ENCODE measurements at regions not wholly inside any gene's neighbourhood (a gene's known extent, or its start where the extent isn't known, plus 50 kb on each side); places are given as distances from the start of the nearest gene placed in this dataset. TPM values are rescaled to one million over a fixed set of nuclear protein-coding genes. Genes with fewer than 3 reads are reported as not detected.

GRCh38 chr11:104219096-104219495, 55.1 kb upstream of the PDGFD start:
- DNase-seq = no peak
- ChIA-PET CTCF (no interaction called here), POLR2A (ENCODE audit: unreplicated experiment) (no interaction called here)
- H3K4me2 ChIP-seq (ENCODE audit: low read length) = no peak overlapping the region
- no peaks in the 10 kb centered on the region; the same call in 1 of the 2 replicates for H3K27me3 ChIP-seq (ENCODE audit: low read length)
- no peaks in the 10 kb centered on the region for H3K79me2 ChIP-seq (ENCODE audit: low read length)
- no TSS peak for BruUV-seq (replicated peaks)
- no peaks in the 10 kb centered on the region for H3K9me3 ChIP-seq (ENCODE audit: low read length)
- no peaks in the 10 kb centered on the region for H3K36me3 ChIP-seq (ENCODE audit: low read depth, low read length)
- no peaks in the 10 kb centered on the region for H3F3A ChIP-seq (ENCODE audit: low read length, unreplicated experiment)
- TF ChIP-seq EZH2phosphoT487 (IDR thresholded peaks at IDR 0.05; ENCODE audit: borderline replicate concordance, low read length) (no peak), EZH2 (IDR thresholded peaks at IDR 0.05; ENCODE audit: low read length, unreplicated experiment) (no peak), CTCF (conservative IDR thresholded peaks at IDR 0.05; ENCODE audit: low read depth, low read length) (no peak)
- no peaks in the 10 kb centered on the region for H3K4me1 ChIP-seq (ENCODE audit: insufficient read depth, low read length)
- intact Hi-C loops (cut with micrococcal nuclease) = no loop called here
- H3K27ac ChIP-seq (ENCODE audit: low read length) = no peak overlapping the region
- no peak overlapping the region for H2AFZ ChIP-seq (ENCODE audit: low read length)
- H4K20me1 ChIP-seq (ENCODE audit: low read length) = no peaks in the 10 kb centered on the region
- no peak for ATAC-seq
- H3K9ac ChIP-seq (ENCODE audit: low read length) = no peak overlapping the region
- H3K4me3 ChIP-seq (ENCODE audit: low read length) = no peak overlapping the region
- no peaks in the 10 kb centered on the region for H3K9me2 ChIP-seq (replicated peaks; ENCODE audit: low read length)

- ChIA-PET CTCF (no interaction called here), POLR2A (ENCODE audit: unreplicated experiment) (no interaction called here)
- Histone ChIP-seq H3K36me3 (ENCODE audit: low read depth, low read length) (no peaks in the 10 kb centered on the region), H3K4me1 (ENCODE audit: insufficient read depth, low read length) (no peaks in the 10 kb centered on the region), H3K9me2 (replicated peaks; ENCODE audit: low read length) (no peaks in the 10 kb centered on the region), H4K20me1 (ENCODE audit: low read length) (no peaks in the 10 kb centered on the region), H3K4me3 (ENCODE audit: low read length) (no peak overlapping the region), H3K9ac (ENCODE audit: low read length) (no peak overlapping the region), H3F3A (ENCODE audit: low read length, unreplicated experiment) (no peaks in the 10 kb centered on the region), H3K27me3 (ENCODE audit: low read length) (no peaks in the 10 kb centered on the region), H3K79me2 (ENCODE audit: low read length) (no peaks in the 10 kb centered on the region), H3K4me2 (ENCODE audit: low read length) (no peak overlapping the region), H3K27ac (ENCODE audit: low read length) (no peak overlapping the region), H2AFZ (ENCODE audit: low read length) (no peak overlapping the region), H3K9me3 (ENCODE audit: low read length) (no peaks in the 10 kb centered on the region)
- DNase-seq (no peak), ATAC-seq (no peak)
- intact Hi-C loops (cut with micrococcal nuclease) = no loop called here
- BruUV-seq (replicated peaks) = no TSS peak
- TF ChIP-seq EZH2phosphoT487 (IDR thresholded peaks at IDR 0.05; ENCODE audit: borderline replicate concordance, low read length) = no peak
- no peak for TF ChIP-seq CTCF (conservative IDR thresholded peaks at IDR 0.05; ENCODE audit: low read depth, low read length)
- TF ChIP-seq EZH2 (IDR thresholded peaks at IDR 0.05; ENCODE audit: low read length, unreplicated experiment) = no peak
Observed at GRCh38 chr11:104214517-104214916, 50.6 kb upstream of the PDGFD start.

Small RNAs in the stretch of these regions (microRNA-seq; reads per million reads assigned to microRNA genes)
- not detected for gene MIR7641-1 (ENCODE audit: unreplicated experiment)

All from PC-3 (cell line).